ENCODE measurements at regions not wholly inside any gene's neighbourhood (a gene's known extent, or its start where the extent isn't known, plus 50 kb on each side); places are given as distances from the start of the nearest gene placed in this dataset.

- no peak for DNase-seq (ENCODE audit: low spot score)
Observed at GRCh38 chr2:139281124-139281523, 500.9 kb upstream of the NXPH2 start.

DNA sequence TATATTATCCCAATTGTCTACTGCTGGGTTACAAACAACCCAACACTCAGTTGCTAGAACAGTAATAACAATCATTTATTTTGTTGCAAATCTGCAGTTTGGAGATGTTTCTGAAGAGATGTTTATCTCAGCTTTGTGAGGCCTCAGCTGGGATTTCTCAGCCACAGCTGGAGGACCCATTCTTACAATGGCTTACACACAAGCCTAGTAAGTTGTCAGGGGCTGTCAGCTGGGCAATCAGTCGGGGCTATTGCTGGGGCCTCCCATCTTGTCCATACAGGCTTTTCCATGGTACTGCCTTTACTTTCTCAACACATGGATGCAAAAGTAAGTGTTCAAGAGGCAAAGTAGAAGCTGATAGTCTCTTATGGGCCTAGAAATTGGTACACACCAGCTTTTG is 491.7 kb upstream of the NXPH2 start:
- no peak for DNase-seq (ENCODE audit: low spot score)

DNA sequence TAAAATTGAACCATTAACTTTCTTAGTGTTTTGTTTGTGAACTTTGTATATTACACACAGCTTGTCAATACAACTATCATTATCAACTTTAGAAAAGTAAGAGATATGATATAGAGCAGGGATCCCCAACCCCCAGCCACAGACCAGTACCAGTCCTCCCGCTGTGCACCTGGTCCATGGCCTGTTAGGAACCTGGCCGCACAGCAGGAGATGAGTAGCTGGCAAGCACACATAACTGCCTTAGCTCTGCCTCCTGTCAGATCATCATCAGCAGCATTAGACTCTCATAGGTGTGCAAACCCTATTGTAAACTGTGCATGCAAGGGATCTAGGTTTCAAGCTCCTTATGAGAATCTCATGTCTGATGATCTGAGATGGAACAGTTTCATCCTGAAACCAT is 491.0 kb upstream of the NXPH2 start:
- no peak for DNase-seq (ENCODE audit: low spot score)

GRCh38 chr2:139260052-139260430 is 479.9 kb upstream of the NXPH2 start:
- DNase-seq (ENCODE audit: low spot score), result no peak

- no peak for DNase-seq (ENCODE audit: low spot score)
Observed at GRCh38 chr2:139259422-139260051, 479.3 kb upstream of the NXPH2 start.

DNA sequence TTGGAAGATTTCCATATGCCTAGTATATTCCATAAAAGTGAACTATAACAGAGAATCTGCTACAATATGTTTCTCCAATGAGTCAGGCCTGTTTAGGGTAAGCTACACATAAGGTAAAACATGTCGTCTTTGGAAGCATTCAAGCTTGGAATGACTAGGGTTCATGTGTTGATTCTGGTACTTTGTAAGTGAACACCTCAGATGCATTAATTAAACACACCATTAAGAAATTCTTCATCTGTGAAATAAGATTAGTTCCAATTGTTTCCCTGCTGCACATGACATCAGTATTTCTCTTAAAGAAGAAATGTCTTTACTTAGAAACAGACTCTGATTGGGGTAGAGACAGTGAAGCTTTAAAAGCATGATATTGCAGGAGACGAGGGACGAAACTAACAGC is 461.1 kb upstream of the NXPH2 start:
- DNase-seq (ENCODE audit: low spot score), result no peak

GRCh38 chr2:139237023-139237422 is 456.8 kb upstream of the NXPH2 start:
- DNase-seq (ENCODE audit: low spot score), result no peak

- no peak for DNase-seq (ENCODE audit: low spot score)
Observed at GRCh38 chr2:139230881-139231280, 450.7 kb upstream of the NXPH2 start.

GRCh38 chr2:139228276-139228675 is 448.1 kb upstream of the NXPH2 start:
- no peak for DNase-seq (ENCODE audit: low spot score)

- DNase-seq (ENCODE audit: low spot score), result no peak
Observed at GRCh38 chr2:139225961-139226360, 445.8 kb upstream of the NXPH2 start.

DNA sequence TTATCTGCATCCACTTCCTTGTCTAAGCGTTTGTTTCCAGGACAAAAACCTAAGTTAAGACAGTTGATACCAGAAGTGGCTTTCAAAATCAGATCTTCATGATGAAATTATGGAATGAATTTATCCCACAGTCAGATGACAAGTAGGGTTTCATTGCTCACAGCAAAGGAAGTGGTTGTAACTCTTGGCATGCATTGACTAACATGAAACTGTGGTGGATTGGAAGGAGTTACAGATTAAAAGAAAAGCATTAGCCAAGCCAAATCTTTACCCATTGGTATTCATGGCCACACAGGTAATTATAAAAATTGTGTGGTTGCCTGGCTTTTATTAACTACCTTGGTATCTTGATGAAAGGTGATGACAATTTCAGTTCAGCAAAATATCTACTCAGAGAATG is 438.0 kb upstream of the NXPH2 start:
- no peak for DNase-seq (ENCODE audit: low spot score)

GRCh38 chr2:139217641-139218040 is 437.5 kb upstream of the NXPH2 start:
- no peak for DNase-seq (ENCODE audit: low spot score)

DNA sequence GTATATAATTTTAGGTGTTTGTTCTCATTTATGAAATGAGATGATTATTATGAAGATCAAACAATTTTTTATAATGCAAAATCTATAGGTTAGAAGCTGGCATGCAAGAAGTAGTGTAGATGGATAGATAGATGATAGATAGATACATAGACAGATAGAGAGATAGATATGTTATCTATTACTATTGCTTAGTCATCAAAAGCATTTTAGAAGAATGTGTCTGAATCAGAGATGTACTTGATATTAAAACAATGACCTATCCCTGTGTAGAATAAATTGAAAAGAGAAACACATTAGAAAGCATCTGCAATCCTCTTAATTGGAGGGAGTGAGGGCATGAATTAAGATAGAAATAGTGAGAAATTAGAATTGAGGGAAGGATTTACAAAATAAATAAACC is 436.2 kb upstream of the NXPH2 start:
- DNase-seq (ENCODE audit: low spot score), result no peak

- no peak for DNase-seq (ENCODE audit: low spot score)
Observed at GRCh38 chr2:139214801-139215200, 434.6 kb upstream of the NXPH2 start.

DNA sequence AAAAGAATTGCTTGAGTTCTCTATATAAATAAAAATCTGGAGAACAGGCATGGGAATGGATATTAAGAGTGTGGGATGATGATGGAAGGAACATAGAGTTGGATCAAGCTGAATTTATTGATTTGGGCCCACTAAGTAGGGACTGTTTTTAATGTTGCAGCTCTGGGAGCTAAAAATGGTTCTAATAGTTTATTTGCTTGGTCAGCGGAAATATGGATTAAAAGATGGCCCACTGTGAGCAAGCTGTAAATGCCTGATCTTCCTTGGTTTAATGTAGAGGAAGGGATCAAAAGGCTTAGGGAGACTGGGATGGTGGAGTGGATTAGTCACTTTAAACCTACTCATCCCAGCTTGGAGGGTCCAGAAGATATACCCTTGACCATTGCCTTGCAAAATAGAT is 429.4 kb upstream of the NXPH2 start:
- no peak for DNase-seq (ENCODE audit: low spot score)

- no peak for DNase-seq (ENCODE audit: low spot score)
Observed at GRCh38 chr2:139201516-139201915, 421.3 kb upstream of the NXPH2 start.

DNA sequence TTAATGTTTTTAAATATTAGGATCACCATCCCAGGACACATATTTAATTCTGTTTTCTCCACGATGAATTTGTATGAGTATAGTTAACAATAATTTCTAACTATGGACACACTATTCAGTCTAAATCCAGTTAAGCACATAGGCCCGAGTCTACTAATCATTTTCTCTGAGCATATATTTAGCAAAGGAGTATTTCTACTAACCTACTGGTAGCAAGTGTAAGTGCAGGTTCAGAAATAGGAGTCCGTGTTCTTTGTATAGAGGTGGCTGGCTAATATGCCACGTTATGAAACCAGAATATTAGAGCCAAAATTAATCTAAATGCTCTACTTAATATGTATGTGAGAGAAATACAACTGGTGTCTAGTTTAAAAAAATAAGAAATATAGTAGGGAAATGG is 416.6 kb upstream of the NXPH2 start:
- DNase-seq (ENCODE audit: low spot score), result no peak

DNA sequence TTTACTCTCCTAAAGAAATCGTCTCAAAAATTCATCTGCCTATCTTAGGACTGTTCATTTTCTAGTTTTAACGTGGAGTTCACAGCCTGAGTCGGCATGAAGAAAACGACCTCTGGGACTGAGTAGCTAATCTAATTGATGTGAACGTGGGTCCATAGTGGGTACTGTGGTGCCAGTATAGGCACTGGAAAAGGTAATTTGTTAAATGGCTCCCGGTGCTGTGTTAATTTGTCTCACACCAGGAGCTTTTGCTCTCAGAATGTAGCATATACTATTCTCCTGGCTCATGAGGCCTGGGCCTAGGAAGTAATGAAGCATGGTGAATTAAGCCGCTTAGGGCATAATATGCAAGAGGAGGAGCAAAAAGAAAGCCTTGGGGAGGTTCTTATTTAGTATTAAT is 414.4 kb upstream of the NXPH2 start:
- DNase-seq (ENCODE audit: low spot score), result no peak

- no peak for DNase-seq (ENCODE audit: low spot score)
Observed at GRCh38 chr2:139177041-139177440, 396.9 kb upstream of the NXPH2 start.

- DNase-seq (ENCODE audit: low spot score), result no peak
Observed at GRCh38 chr2:139175510-139175909, 395.3 kb upstream of the NXPH2 start.

- no peak for DNase-seq (ENCODE audit: low spot score)
Observed at GRCh38 chr2:139170406-139170805, 390.2 kb upstream of the NXPH2 start.

DNA sequence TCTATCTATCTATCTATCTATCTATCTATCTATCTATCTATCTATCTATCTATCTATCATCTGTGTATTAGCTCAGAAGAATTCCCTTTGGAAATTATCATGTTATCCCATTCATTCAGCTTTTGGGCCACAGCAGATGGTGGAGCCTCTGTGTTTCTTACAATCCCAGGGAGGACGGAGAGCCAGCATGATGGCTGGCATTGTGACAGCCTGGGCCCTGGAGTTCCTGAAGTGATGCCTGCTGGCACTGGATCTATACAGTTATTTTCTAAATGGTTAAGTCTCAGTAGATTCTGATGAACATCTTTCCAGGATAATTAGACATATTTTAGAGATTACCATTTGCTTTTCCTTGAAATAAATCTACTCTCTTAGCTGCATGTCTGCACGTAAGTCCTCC is 385.4 kb upstream of the NXPH2 start:
- DNase-seq (ENCODE audit: low spot score), result no peak

DNA sequence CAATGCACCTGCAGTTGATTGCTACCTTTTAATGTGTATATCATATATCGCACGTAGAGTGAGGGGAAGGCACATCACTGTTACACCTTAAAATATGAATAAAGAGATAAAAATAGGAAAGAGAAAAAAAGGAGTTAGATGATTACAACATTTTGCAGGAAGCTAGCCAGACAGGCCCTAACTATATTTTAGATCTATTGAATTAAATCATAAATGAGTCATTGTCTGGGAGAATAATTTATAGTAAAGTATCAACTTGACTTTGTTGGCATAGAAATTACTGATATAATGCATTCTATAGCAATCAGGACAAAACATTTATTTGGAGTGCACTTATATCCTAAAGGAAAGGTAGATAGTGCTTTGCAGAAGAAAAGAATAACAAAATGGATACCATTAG is 384.9 kb upstream of the NXPH2 start:
- DNase-seq (ENCODE audit: low spot score), result no peak

DNA sequence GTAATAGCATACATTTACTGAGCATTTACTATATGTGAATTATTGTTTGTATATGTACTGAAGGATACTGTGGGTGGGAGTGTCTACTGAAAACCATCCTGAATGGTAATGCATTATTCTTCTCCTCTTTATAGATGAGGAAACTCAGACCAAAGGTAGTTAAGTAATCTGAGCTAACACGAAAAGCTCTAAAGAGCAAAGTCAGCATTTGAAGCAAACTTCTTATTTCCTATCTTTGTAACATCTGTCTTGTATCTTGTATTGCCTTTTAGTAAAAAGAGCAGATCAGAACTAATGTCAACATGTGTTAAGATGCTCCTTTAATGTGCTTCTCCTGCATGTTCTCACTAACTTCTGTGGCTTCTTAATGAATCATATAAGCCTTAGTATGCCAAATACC is 382.8 kb upstream of the NXPH2 start:
- DNase-seq (ENCODE audit: low spot score), result no peak

- DNase-seq (ENCODE audit: low spot score), result no peak
Observed at GRCh38 chr2:139162456-139162855, 382.3 kb upstream of the NXPH2 start.

Measured in GM03348 (cell line).